Peyer's patch (tissue), 4 donors: ENCODE measurements at regions not wholly inside any gene's neighbourhood (a gene's known extent, or its start where the extent isn't known, plus 50 kb on each side); places are given as distances from the start of the nearest gene placed in this dataset.

Experiments
- POLR2A ChIP-seq, 2 donors: fragments of 450-650 bp; IDR thresholded peaks; one replicate each; pipeline ENCODE4 v1.5.1; 2017; ENCODE audit warnings: antibody characterized with exemption in 2 of 2, mild to moderate bottlenecking in 2 of 2, moderate library complexity in 2 of 2
- TF ChIP-seq, protein P1 (sequence below), 6 experiments: fragments of 450-650 bp in 4 of 6; fragments of 200-600 bp in 2 of 6; sonication (generic) in 1 of 6; IDR thresholded peaks; one replicate each; pipeline ENCODE4 v1.5.1; 2017 to 2019; ENCODE audit warnings: antibody characterized with exemption in 6 of 6, mild to moderate bottlenecking in 3 of 6, moderate library complexity in 1 of 6

DNA sequence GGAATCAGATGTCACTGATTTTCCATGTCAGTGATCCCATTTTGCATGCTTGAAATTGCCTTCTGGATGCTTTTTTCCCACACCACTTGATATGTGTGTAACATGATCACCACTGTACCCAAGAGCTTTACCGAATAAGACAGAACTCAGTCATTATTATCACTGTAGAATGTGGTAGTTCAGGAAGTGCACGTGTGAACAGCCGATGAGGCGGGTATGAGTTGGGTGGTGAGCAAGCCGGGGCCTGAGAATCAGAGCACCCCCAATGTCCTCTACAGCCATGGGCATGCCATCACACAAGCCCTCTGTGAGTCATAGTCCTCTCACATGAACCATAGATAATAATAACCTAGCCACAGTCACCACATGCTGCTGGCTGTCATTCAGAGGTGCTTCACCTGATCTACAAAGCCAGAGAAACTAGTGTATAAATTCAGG, 470.8 kb downstream of the SOX2 start:
- TF ChIP-seq POLR2A (IDR thresholded peaks at IDR 0.05) = no peak
- TF ChIP-seq, protein P1, sequence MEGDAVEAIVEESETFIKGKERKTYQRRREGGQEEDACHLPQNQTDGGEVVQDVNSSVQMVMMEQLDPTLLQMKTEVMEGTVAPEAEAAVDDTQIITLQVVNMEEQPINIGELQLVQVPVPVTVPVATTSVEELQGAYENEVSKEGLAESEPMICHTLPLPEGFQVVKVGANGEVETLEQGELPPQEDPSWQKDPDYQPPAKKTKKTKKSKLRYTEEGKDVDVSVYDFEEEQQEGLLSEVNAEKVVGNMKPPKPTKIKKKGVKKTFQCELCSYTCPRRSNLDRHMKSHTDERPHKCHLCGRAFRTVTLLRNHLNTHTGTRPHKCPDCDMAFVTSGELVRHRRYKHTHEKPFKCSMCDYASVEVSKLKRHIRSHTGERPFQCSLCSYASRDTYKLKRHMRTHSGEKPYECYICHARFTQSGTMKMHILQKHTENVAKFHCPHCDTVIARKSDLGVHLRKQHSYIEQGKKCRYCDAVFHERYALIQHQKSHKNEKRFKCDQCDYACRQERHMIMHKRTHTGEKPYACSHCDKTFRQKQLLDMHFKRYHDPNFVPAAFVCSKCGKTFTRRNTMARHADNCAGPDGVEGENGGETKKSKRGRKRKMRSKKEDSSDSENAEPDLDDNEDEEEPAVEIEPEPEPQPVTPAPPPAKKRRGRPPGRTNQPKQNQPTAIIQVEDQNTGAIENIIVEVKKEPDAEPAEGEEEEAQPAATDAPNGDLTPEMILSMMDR (IDR thresholded peaks at IDR 0.05) = no peak
